ENCODE measurements at regions not wholly inside any gene's neighbourhood (a gene's known extent, or its start where the extent isn't known, plus 50 kb on each side); places are given as distances from the start of the nearest gene placed in this dataset.
"Not testable (repeated sequence)": the region's sequence is repeated elsewhere in the genome, so short reads cannot be mapped to it uniquely, and the experiment has no call there.

GRCh38 chr2:89202518-89202917 lies 511.0 kb downstream of the RPIA start:
- BruUV-seq (replicated peaks); H3K79me2 ChIP-seq (ENCODE audit: control insufficient read depth, insufficient read depth, low read length); H3K9ac ChIP-seq (replicated peaks; ENCODE audit: extremely low read depth, insufficient read depth, low read length); H2AFZ ChIP-seq (ENCODE audit: low read depth, low read length); CTCF ChIA-PET; H3K9me1 ChIP-seq (replicated peaks; ENCODE audit: control insufficient read depth, extremely low read depth, insufficient read depth, low read length); dilution Hi-C loops (cut with MboI; ENCODE audit: extremely low pct_ligation_motif_present, low sequenced_read_pairs); DNase-seq (ENCODE audit: low read depth, low spot score); H3K27ac ChIP-seq (ENCODE audit: insufficient read depth, low read depth, low read length); H4K20me1 ChIP-seq (replicated peaks; ENCODE audit: control insufficient read depth, extremely low read depth, insufficient read depth, low read length); H3K4me3 ChIP-seq (replicated peaks in 1 of 3; ENCODE audit: insufficient read depth in 1 of 3, low read depth in 1 of 3, low read length in 3 of 3); H3K9me3 ChIP-seq (replicated peaks; ENCODE audit: control insufficient read depth, insufficient read depth, low read length); intact Hi-C loops (cut with micrococcal nuclease); H3K4me2 ChIP-seq (ENCODE audit: insufficient read depth, low read length); H3K36me3 ChIP-seq (ENCODE audit: control insufficient read depth in 2 of 2, extremely low read depth in 1 of 2, insufficient read depth in 2 of 2, low read length in 2 of 2); H3K4me1 ChIP-seq (ENCODE audit: control insufficient read depth, extremely low read depth, insufficient read depth, low read length); POLR2A ChIA-PET; FAIRE-seq; H3K27me3 ChIP-seq (ENCODE audit: control insufficient read depth in 2 of 2, insufficient read depth in 2 of 2, low read length in 2 of 2): not testable (repeated sequence)

GRCh38 chr2:89205153-89205552 lies 513.7 kb downstream of the RPIA start:
- BruUV-seq (replicated peaks); H3K27ac ChIP-seq (ENCODE audit: insufficient read depth, low read depth, low read length); H3K27me3 ChIP-seq (ENCODE audit: control insufficient read depth in 2 of 2, insufficient read depth in 2 of 2, low read length in 2 of 2); H3K9ac ChIP-seq (replicated peaks; ENCODE audit: extremely low read depth, insufficient read depth, low read length); H2AFZ ChIP-seq (ENCODE audit: low read depth, low read length); POLR2A ChIA-PET; H3K4me1 ChIP-seq (ENCODE audit: control insufficient read depth, extremely low read depth, insufficient read depth, low read length); H3K9me1 ChIP-seq (replicated peaks; ENCODE audit: control insufficient read depth, extremely low read depth, insufficient read depth, low read length); intact Hi-C loops (cut with micrococcal nuclease); FAIRE-seq; H3K4me3 ChIP-seq (replicated peaks in 1 of 3; ENCODE audit: insufficient read depth in 1 of 3, low read depth in 1 of 3, low read length in 3 of 3); H3K4me2 ChIP-seq (ENCODE audit: insufficient read depth, low read length); CTCF ChIA-PET; H3K79me2 ChIP-seq (ENCODE audit: control insufficient read depth, insufficient read depth, low read length); H3K36me3 ChIP-seq (ENCODE audit: control insufficient read depth in 2 of 2, extremely low read depth in 1 of 2, insufficient read depth in 2 of 2, low read length in 2 of 2); H3K9me3 ChIP-seq (replicated peaks; ENCODE audit: control insufficient read depth, insufficient read depth, low read length); dilution Hi-C loops (cut with MboI; ENCODE audit: extremely low pct_ligation_motif_present, low sequenced_read_pairs); H4K20me1 ChIP-seq (replicated peaks; ENCODE audit: control insufficient read depth, extremely low read depth, insufficient read depth, low read length): not testable (repeated sequence)
- DNase-seq (ENCODE audit: low read depth, low spot score) = peak; percentile 6
- TF ChIP-seq CTCF (IDR thresholded peaks at IDR 0.05; ENCODE audit: extremely low read depth in 1 of 2, insufficient read depth in 1 of 2, low read depth in 1 of 2, low read length in 2 of 2) = peak; percentile 25 to 39

- H3K27me3 ChIP-seq (ENCODE audit: control insufficient read depth in 2 of 2, insufficient read depth in 2 of 2, low read length in 2 of 2); H3K4me2 ChIP-seq (ENCODE audit: insufficient read depth, low read length); CTCF ChIA-PET; H3K27ac ChIP-seq (ENCODE audit: insufficient read depth, low read depth, low read length); H3K4me1 ChIP-seq (ENCODE audit: control insufficient read depth, extremely low read depth, insufficient read depth, low read length); H4K20me1 ChIP-seq (replicated peaks; ENCODE audit: control insufficient read depth, extremely low read depth, insufficient read depth, low read length); H2AFZ ChIP-seq (ENCODE audit: low read depth, low read length); POLR2A ChIA-PET; FAIRE-seq; H3K79me2 ChIP-seq (ENCODE audit: control insufficient read depth, insufficient read depth, low read length); H3K36me3 ChIP-seq (ENCODE audit: control insufficient read depth in 2 of 2, extremely low read depth in 1 of 2, insufficient read depth in 2 of 2, low read length in 2 of 2); H3K4me3 ChIP-seq (replicated peaks in 1 of 3; ENCODE audit: insufficient read depth in 1 of 3, low read depth in 1 of 3, low read length in 3 of 3); H3K9me1 ChIP-seq (replicated peaks; ENCODE audit: control insufficient read depth, extremely low read depth, insufficient read depth, low read length); intact Hi-C loops (cut with micrococcal nuclease); H3K9me3 ChIP-seq (replicated peaks; ENCODE audit: control insufficient read depth, insufficient read depth, low read length); H3K9ac ChIP-seq (replicated peaks; ENCODE audit: extremely low read depth, insufficient read depth, low read length); BruUV-seq (replicated peaks); dilution Hi-C loops (cut with MboI; ENCODE audit: extremely low pct_ligation_motif_present, low sequenced_read_pairs): not testable (repeated sequence)
- DNase-seq (ENCODE audit: low read depth, low spot score) = peak; percentile 5
Measured at GRCh38 chr2:89208144-89208932, 516.9 kb downstream of the RPIA start.

GRCh38 chr2:89213151-89213550 lies 521.7 kb downstream of the RPIA start:
- H3K36me3 ChIP-seq (ENCODE audit: control insufficient read depth in 2 of 2, extremely low read depth in 1 of 2, insufficient read depth in 2 of 2, low read length in 2 of 2); H4K20me1 ChIP-seq (replicated peaks; ENCODE audit: control insufficient read depth, extremely low read depth, insufficient read depth, low read length); intact Hi-C loops (cut with micrococcal nuclease); H3K4me2 ChIP-seq (ENCODE audit: insufficient read depth, low read length); H3K4me3 ChIP-seq (replicated peaks in 1 of 3; ENCODE audit: insufficient read depth in 1 of 3, low read depth in 1 of 3, low read length in 3 of 3); H3K9ac ChIP-seq (replicated peaks; ENCODE audit: extremely low read depth, insufficient read depth, low read length); BruUV-seq (replicated peaks); H3K9me1 ChIP-seq (replicated peaks; ENCODE audit: control insufficient read depth, extremely low read depth, insufficient read depth, low read length); H3K79me2 ChIP-seq (ENCODE audit: control insufficient read depth, insufficient read depth, low read length); H3K4me1 ChIP-seq (ENCODE audit: control insufficient read depth, extremely low read depth, insufficient read depth, low read length); FAIRE-seq; dilution Hi-C loops (cut with MboI; ENCODE audit: extremely low pct_ligation_motif_present, low sequenced_read_pairs); H2AFZ ChIP-seq (ENCODE audit: low read depth, low read length); CTCF ChIA-PET; POLR2A ChIA-PET; H3K9me3 ChIP-seq (replicated peaks; ENCODE audit: control insufficient read depth, insufficient read depth, low read length); H3K27ac ChIP-seq (ENCODE audit: insufficient read depth, low read depth, low read length); H3K27me3 ChIP-seq (ENCODE audit: control insufficient read depth in 2 of 2, insufficient read depth in 2 of 2, low read length in 2 of 2): not testable (repeated sequence)
- DNase-seq (ENCODE audit: low read depth, low spot score) = peak; percentile 3
